ENCODE measurements at regions not wholly inside any gene's neighbourhood (a gene's known extent, or its start where the extent isn't known, plus 50 kb on each side); places are given as distances from the start of the nearest gene placed in this dataset.

DNA sequence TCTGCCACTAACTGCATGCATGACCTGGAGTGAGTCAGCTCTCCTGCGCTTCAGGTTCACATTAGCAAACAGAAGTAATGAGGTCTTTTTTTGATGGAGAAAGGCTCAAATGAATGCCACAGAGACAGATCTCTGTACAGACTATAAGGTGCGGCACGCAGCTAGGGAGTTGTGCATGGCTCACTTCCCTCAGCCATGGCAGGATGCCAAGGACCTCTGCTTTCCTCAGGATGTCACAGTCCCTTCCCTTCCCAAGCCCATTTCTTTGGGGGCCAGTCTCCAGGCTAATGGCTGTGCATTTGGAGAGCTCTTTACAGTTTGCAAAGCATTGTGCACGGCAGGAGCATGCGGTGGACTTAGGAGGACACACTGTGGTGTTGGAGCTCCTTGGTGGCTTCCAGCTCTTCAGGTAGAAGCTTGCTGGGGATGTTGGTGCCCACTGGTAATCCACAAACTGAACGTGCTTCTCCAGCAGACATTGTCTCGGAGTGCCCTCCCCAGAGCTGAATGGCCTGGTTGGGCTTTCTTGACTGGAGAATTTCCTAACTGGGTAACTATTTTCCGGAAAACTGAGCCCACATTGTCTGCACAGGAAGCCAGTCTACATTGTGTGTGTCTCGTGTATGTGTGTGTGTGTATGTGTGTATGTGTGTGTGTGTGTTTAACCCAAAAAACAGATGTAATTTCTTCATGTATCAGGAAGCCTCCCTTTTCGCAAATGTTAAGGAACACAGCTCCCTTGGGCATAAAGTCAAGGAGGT, 172.5 kb upstream of the TLE3 start:
- peak; percentile 23 for DNase-seq

DNA sequence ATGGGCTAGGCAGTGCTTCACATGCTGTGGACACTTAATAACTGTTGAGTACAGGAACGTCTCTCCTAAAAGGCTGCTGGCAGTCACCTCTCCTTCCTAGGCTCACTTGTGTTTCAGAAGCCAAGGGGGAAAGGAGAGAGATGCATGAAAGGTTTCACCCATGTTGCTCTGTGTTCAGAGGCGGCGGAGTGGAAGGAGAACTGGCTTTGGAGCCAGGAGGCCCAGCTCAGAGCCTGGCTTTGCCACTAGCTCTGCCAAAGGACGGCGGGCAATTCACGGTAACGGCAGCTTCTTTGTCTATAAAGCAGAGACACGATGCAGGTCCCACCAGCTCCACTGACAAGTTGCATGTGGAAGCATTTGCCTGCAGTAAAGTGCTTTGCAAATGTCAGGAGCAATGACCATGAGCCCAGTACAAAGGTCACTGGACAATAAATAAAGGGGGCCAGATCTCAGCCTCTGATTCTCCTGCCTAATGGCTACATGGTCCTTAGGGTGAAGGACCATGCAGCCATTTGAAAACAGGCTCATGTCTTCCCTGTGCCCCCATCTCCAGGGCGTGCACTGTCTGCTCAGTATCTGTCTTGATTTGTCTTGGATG, 171.7 kb upstream of the TLE3 start:
- no peak for DNase-seq

DNA sequence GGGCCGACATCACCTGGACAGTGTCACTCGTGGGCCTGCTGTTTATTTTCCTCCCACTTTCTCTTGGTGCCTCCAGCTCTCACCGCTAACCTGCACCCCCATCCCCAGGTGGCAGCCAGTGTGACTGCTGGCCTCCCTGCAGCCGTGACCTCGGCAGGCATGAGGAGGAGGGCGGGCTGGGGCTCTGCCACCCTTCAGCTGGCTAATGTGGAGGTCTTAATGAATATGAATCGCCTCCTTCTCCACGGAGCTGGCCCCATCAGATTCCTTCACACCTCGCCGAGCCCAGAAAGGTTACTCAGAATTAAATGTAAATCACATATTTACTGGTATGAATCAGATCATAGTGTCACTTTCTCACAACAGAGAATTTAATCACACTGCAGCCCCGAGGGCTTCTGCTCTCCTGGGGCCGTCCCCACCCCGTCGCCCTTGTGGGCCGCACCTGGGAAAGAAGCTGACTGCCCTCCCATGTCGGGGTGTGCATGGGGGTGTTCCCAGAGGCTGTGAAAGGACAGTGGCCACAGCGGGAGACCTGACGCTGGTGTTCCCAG, 171.1 kb upstream of the TLE3 start:
- no peak for DNase-seq

DNA sequence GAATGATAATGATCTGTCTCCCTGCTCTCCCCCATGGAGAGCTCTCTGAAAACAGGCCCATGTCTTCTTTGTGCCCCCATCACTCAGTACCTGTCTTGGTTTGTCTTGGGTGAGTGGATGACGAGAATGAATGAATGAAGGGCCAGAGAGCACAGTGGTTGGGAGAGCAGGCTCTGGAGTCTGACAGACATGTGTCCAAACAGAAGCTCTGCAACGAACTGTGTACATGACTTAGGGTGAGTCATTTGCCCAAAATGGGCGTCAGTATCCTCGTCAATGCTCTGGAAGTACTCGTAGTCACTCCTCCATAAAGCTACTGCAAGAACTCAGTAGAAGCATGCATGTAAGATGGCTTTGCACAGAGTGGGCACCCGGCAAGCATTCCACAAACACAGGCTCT, 170.2 kb upstream of the TLE3 start:
- no peak for DNase-seq

DNA sequence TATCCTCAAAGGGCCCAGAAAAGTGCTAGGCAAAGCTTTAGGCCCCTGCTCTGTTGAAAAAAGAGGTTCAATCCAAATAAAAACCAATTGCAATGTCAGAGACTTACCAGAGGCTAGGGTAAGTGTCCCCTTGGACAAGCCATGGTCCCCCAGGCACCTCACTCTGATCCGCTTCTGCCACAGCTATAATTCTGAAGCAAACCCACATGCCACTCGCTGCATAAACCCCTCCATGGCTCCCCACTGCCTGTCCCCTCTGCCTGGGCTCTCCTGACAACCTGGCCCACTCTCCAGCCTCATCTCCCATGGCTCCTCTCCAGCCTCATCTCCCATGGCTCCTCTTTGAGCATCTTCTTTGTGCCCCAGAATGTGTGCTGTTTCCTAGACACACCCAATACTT, 169.6 kb upstream of the TLE3 start:
- no peak for DNase-seq

DNA sequence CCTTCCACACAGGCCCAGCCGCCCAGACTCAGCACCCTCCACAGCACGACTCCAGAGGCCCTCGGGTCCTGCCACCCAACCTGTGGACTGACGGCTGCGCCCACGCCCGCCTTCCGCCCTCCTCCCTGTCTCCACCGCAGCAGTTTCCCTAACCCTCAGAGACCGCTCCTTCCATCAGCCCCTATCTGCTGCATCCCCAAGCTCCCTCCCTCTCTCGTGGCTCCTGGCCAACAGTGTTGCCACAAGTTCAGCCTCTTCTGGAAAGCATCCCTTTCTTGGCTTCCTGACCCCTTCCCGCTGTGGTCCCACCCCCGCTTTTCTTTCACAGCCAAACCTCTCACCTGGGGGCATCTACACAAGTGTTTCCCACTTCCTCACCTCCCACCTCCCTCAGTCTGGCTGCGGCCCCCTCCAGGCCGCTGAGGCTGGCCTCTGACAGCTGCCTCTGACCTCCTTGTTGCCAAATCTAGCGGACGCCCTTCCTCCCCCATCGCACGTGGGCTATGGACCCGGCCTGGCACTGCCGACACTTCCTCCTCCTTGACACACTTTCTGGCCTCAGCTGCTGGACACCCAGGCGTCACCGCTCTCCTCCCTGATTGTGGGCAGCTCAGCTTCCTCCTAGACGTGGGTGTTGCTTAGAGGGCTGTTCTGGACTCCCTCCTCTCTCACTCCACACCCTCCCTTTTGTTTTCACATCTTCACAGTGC, 168.8 kb upstream of the TLE3 start:
- DNase-seq = peak; percentile 12

DNA sequence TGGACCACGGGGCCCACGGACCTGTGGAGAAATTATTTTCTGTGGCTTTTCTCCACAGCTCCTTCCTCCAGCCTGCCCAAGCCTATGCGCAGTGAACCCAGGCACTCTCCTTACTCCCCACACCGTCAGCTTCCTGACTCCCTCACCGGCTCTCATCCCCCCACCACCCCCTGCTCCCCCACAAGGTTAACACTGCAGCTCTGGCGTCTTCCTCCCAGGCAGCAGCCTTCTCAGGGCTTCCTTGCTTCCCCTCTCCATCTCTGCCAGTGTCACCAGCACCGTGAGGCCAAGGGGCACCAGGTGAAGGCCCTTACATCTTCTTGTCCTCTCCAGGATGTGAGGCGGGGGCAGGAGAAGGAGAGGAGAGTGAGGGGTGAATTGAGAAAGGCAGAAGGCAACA, 168.3 kb upstream of the TLE3 start:
- no peak for DNase-seq

DNA sequence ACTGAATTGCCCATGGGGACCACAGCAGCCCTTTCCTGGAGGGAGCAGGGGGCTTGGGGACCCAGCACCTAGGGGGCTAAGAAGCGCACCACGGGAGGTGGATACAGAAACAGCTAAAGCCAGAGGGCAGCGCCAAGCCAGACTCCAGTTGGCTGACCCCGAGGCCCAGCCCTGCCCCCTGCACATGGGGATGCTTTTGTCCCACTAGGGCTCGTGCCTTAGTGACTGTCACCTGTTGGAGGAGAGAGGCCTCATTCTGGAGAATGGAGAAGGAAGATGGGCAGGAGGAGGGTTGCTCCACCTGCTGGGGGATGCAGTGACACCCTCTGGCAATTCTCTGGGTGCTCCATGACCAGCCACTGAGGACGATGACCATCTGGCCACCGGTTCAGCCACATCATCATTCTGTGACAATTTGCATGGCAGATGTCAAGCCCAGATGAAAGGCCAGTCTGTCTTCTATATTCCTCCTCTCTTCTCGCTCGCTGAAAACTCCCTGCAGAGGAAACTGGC, 167.8 kb upstream of the TLE3 start:
- no peak for DNase-seq

DNA sequence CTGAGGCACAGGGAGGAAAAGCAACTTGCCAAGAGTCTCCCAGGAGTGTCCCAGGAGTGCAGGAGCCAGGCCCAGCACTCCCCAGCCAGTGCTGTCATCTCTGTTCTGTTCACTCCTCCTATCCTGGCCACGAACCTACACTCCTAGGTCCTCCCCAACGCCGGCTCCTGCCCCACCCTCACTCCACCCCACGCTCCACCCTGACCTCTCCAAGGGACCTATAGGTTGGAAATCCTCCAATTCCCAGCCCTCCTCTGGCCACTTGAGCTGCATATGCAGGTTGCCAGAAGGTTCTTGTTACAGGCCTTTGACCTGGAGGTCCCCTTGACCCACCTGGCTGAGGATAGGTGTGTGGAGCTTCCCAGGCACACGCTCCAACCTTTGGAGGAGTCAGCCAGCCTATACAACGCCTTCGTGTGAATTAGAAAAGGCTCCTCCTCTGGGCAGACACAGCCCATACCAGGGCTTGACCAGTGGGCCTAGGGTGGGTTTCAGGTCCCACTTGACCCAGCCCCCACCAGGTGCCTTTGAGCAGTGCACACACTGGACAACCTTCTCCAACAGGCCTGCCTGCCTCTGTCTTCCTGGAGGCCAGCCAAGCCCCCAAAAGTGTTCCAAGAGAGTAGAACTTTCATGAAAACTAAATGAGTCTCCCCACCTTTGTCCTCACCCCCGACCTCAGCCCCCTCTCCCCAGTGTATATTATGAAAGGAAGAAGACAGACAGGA, 167.2 kb upstream of the TLE3 start:
- DNase-seq = no peak

DNA sequence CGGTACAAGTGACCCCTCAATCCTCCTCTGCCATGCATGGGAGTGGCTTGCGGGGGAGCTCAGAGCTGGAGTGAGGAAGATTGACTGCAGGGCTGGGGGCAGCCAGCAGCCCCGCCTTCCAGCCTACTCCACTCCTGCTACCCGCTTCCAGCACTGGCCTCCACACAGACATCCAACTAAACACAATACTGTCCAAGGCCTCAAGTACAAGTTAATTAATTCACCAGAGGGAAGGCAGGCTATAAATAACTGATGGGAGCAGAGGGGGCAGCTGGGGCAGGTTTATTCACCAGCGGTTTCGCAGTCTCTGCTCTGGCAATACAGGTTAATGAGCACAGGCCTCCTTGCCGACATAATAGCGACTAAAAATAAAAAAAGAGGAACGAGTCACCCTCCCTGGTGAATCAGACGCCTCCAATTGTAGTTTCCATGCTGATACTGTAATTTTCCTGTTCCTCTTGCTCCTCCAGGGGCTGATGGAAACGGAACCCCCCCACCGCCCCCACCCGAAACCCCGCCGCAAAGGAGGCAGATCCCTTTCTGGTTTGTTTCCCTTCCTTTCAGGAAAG, 166.4 kb upstream of the TLE3 start:
- peak; percentile 100 for DNase-seq

DNA sequence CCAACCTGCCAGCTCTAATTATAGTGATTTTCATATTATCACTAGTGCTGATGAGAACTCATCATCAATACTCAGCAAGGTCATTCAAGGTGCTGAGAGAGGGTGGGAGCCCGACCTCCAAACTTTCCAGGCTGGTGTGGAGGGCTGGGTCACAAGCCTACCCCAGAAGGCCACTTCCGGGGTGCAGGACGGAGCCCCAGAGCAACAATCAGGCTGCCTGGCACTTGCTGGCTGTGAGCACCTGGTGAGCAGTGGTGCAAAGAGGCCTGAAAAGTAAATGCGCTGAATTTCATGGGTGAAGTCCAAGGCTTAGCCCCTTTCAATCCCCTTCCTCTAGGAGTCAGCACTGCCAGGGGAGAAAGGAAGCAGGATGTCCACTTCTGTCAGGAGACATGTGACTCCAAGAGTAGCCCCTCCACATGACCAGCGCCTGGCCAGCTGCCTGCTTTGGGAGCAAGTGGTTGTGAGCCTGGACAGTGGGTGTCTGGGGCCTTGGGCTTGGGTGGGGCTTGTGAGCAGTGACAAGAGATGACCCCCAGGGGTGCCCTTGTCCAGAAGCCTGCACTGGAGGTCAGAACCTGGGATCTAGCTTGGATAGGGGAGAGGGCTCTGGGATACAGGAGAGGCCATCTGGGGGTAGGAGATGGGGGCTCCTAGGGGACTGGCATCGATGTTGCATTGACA, 165.0 kb upstream of the TLE3 start:
- no peak for DNase-seq

DNA sequence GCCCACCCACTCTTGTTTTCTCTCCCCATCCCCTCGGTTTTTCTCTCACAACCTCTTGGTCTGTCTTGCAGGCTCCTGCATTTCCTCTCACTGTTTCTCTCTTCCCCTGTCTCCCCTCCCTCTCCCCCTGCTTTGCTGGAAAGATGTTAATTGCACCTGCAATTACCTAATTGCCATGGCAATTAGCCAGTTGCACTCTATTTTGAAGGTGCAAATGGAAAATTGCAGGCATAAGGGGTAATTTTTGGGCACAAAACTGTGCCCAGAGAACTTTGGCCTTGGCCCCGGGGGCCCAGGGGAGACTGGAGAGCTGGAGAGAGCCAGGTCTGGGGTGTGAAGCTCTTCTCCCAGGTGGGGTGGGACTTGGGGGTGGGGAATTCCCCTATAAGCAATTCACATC, 164.5 kb upstream of the TLE3 start:
- DNase-seq = peak; percentile 91

DNA sequence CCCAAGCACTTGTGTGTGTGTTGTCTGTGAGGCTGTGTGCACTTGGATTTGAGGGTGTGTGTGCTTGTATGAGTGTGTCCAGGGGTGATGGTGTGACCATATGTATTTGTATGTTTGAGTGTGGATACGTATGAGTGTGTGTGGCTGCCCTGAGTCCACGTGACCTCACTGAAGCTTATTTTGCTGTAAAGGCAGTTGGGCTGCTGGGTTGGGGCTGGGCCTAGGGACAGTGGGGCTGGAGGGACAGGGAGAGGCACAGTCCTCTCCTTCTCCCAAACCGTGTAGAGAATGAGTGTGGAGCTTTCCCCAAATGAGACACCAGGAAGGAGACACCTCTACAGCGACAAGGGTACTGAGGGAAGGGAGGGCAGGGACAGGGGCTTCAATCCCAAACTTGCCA, 163.4 kb upstream of the TLE3 start:
- no peak for DNase-seq

DNA sequence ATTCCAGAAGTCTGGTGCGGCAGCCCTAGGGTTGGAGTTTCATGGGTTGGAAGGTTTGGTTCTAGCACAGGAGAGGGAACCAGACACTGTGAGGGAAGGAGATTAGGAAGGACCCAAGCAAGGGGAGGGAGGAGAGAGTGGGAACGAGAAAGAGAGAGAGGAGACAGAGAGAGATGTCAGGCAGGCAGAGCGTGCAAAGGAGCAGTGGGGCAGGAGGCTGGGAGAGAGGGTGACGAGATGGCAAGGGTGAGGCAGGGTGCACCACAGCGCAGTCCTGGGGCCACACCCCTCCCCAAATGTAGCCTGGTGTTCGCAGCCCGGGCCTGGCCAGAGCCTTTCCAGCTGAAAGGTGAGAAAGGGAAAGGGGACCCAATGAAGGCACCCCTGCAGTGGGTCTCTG, 162.9 kb upstream of the TLE3 start:
- DNase-seq = no peak

DNA sequence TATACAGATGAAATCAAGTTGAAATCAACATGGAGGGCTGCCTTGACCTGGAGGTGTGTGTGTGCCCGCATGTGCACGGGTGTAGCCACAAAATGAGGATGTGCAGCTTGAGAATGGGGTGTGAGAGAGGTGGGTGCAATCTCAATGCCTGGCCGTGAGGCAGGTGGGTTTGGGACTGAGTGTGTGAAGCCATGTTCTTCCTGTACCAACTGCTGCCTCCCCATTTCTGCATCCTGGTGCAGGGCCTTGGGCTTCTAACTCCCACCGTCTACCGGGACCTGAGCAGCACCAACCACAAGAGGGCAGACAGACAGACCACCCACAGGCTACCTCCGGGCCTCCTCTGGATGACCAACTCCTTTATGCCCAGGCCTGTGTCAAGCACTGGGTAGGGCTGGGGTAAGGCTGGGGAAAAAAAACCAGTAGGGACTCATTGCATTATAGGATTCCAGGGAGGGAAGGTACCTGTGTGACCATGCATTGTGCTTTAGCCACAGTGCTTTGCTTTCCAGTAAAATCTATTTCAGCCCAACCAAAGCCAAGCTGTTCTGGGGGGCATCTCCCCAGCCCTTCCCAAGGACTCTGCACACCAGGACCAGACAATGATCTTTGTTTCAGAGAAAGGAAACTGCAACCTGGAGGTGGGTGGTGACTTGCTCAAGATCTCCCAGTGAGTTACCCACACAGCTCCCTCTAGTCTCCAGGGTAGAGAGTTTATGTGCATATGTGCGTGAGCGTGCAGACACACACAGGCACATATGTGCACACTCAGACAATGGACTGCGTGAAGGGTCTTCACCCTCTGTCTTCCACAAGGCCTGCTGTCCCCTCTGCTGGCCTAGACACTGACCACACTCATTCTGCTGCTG, 162.2 kb upstream of the TLE3 start:
- no peak for DNase-seq

DNA sequence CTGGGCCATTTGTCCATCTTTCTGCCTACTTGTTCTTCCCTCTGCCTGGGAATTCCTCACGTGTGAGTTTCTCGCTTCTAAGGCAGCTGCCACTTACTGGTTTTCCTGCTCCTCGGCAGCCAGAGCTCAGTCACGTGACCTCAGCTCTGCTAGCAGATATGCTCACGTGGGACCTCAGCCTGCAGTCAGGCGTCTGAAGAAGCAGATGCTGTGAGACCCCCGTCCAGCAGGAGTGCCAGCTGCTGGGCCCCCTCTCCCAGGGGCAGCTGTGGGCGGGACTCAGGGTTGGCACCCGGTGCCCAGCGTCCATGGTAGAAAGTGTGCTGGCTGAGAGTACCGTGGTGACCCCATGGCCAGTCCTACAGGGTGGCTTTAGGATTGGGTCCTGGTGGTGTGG, 161.3 kb upstream of the TLE3 start:
- no peak for DNase-seq

DNA sequence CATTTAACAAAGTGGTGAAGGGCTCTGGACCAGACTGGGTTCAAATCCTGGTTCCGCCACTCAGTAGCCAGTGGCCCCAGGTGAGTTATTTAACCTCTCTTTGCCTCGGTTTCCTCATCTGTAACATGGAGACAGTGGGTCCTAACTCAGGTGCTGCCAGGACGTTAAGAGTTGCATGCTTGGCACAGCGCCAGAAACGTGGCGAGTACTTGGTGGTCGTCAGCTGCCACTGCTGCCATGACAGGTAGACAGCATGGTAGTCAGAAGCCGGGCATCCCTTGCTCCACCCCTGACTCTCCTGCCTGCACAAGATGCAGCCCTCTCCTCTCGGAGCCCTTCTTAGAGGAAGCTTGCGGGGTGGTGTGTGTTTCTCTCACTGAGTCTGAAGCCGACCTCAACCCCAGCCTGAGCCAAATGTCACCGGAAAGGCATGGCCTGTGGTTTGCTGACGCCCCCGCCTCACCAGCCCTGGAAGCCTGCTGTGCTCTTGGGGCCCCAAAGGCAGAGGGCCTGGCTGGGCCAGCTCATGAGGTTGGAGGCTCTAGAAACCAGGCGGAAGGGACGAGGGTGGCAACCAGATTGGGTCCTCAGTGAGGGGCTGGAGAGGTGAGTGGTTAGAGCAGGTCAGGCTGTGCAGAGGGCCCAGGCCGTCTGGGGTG, 160.8 kb upstream of the TLE3 start:
- no peak for DNase-seq

DNA sequence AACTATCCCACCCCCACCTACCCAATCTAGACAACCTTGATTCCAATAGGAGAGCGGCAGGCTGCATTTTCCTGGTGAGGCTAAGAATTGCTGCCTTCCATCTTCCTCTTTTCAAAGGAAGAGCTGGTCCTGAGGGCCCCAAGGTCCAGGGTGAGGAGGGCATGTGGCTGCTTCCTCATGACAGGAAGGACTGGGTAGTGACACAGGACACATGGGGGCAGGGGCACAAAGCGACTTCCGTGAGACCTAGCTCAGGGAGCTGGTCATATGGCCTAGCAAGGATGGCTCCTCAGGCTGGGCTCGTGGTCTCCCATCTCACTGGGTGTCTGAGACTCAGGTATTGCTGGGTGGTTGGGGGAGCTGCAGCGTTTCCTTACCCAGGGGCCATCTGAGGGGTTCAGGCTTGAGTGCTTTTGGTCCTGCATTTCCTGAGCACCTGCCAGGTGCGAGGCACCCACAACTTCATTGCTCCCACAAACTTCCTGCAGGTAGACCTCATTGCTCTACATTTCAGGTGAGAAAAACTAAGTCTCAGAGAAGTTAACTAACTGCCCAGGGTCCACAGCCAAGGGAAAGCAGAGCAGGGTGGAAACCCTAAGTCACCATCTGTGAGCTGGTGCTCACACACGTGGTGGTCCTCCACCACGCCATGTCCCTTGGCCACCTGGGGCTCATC, 160.0 kb upstream of the TLE3 start:
- no peak for DNase-seq

DNA sequence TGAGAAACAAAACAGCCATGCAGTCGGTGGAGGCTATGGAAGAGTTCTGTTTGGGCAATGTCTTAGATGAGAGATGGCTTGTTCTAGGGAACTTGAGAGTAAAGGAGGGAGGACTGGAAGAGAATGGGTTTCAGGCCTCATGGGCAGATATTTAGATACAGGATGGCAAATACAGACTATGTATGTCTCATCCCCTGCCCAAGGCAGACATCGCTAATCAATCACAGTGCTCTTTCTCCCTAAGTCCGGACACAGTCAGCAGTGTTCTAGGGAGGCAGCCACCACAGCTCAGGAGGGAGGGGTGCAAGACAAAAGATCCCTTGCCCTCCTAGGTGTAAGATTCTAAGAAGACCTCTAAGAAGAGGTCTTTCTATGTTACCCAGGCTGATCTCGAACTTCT, 159.3 kb upstream of the TLE3 start:
- DNase-seq = no peak

DNA sequence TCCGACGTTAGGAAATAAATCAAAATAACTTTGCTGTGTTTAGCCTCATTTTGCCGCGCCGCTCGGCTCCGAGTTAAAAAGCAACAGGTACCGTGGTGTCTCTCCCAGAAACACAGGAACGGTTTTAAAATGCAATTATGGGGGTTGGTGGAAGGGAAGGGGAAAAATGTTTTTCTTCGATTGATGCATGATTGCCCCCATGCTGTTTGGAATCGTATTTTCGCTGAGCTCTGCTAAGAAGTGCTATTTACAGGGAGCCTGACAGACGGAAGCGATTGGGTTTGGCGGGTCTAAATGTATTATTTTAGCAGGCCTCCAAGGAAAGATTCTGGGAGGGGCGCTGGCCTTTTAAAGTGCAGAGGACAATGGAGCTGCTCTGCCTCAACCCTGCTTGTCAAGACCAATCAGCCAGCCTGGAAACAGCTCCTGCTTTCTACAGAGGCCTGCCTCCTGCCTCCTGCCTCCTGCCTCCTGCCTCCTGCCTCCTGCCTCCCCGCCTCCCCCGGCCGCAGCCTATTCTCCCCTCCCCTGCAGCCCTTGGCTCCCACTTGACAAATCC, 156.7 kb upstream of the TLE3 start:
- DNase-seq = no peak
